ENCODE measurements at regions not wholly inside any gene's neighbourhood (a gene's known extent, or its start where the extent isn't known, plus 50 kb on each side); places are given as distances from the start of the nearest gene placed in this dataset.

DNA sequence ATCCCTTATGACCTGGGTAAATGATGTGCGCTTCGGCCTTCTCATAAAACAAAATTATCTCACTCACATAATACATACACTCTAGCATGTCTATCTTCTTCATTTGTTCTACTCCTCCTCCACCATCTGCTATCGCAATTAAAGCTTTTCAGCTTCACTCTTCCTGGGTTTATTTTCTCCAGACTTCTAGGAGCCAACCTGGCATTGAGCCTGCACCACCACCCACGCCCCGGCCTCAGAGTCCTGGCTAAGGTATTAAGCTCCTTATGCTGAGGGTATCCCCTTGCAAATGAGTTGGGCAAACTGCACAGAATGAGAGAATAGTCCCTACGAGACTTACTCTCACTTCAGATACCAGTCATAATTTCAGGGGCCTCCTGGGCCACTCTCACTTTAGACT lies 236.1 kb upstream of the CDH12 start:
- TF ChIP-seq, protein P1, sequence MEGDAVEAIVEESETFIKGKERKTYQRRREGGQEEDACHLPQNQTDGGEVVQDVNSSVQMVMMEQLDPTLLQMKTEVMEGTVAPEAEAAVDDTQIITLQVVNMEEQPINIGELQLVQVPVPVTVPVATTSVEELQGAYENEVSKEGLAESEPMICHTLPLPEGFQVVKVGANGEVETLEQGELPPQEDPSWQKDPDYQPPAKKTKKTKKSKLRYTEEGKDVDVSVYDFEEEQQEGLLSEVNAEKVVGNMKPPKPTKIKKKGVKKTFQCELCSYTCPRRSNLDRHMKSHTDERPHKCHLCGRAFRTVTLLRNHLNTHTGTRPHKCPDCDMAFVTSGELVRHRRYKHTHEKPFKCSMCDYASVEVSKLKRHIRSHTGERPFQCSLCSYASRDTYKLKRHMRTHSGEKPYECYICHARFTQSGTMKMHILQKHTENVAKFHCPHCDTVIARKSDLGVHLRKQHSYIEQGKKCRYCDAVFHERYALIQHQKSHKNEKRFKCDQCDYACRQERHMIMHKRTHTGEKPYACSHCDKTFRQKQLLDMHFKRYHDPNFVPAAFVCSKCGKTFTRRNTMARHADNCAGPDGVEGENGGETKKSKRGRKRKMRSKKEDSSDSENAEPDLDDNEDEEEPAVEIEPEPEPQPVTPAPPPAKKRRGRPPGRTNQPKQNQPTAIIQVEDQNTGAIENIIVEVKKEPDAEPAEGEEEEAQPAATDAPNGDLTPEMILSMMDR (conservative IDR thresholded peaks at IDR 0.05; ENCODE audit: low read depth, low read length), result no peak
- TF ChIP-seq EZH2phosphoT487 (IDR thresholded peaks at IDR 0.05; ENCODE audit: borderline replicate concordance, low read length), result no peak

Measured in PC-3 (cell line).